Loucy (cell line): ENCODE measurements at regions not wholly inside any gene's neighbourhood (a gene's known extent, or its start where the extent isn't known, plus 50 kb on each side); places are given as distances from the start of the nearest gene placed in this dataset.

Experiments
- EZH2phosphoT487 ChIP-seq: fragments of 200-600 bp; IDR thresholded peaks from 2 replicates; pipeline ENCODE4 v1.6.1; 2018; ENCODE audit warnings: antibody characterized with exemption, mild to moderate bottlenecking, moderate library complexity, borderline replicate concordance
- TF ChIP-seq, protein P1 (sequence below): fragments of 200-600 bp; sonication (generic); conservative IDR thresholded peaks from 2 replicates; pipeline ENCODE4 v1.5.1; 2014; ENCODE audit warnings: mild to moderate bottlenecking, antibody characterized with exemption, low read length

GRCh38 chr14:100393362-100393761, 70.2 kb downstream of the SLC25A47 start:
- TF ChIP-seq, protein P1, sequence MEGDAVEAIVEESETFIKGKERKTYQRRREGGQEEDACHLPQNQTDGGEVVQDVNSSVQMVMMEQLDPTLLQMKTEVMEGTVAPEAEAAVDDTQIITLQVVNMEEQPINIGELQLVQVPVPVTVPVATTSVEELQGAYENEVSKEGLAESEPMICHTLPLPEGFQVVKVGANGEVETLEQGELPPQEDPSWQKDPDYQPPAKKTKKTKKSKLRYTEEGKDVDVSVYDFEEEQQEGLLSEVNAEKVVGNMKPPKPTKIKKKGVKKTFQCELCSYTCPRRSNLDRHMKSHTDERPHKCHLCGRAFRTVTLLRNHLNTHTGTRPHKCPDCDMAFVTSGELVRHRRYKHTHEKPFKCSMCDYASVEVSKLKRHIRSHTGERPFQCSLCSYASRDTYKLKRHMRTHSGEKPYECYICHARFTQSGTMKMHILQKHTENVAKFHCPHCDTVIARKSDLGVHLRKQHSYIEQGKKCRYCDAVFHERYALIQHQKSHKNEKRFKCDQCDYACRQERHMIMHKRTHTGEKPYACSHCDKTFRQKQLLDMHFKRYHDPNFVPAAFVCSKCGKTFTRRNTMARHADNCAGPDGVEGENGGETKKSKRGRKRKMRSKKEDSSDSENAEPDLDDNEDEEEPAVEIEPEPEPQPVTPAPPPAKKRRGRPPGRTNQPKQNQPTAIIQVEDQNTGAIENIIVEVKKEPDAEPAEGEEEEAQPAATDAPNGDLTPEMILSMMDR: no peak
- TF ChIP-seq EZH2phosphoT487: no peak
